GM18868 (cell line): ENCODE measurements at regions not wholly inside any gene's neighbourhood (a gene's known extent, or its start where the extent isn't known, plus 50 kb on each side); places are given as distances from the start of the nearest gene placed in this dataset.
"Not testable (repeated sequence)": the region's sequence is repeated elsewhere in the genome, so short reads cannot be mapped to it uniquely, and the experiment has no call there.

Experiments used
- ATAC-seq: cut with Tn5 transposase; IDR thresholded peaks from one replicate; pipeline ENCODE4 v1.9.1; 2021; ENCODE audit warnings: mild to moderate bottlenecking, moderate library complexity; ENCODE audit not compliant: unreplicated experiment

DNA sequence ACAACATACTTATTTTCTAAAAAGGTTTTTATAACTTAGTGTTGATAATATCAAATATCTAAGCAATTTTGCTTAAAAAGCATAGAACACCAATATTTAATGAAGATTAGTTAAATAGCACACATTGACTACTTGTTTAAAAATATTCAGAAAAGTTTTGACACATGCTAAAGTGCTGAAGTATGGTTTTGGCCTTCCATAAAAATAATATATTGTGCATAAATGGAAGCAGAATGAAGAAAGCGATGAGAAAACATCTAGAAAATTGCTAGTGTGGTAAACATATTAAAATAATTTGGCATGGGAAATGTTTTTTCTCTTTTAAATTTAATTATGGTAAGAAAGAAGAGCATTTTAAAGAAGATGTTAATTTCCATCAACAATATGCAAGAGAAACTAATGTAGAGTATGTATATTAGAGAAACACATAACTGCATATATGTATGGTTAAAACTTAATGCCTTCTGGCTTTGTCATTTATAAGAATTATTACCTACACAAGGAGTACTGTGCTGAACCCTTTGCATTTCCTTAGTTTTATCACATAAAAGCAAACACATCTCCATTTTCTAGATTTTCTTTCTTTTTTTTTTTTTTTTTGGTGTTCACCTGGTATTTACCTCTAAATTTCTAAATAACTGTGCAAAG is 921.0 kb upstream of the ADAMTS5 start:
- ATAC-seq, result not testable (repeated sequence)

GRCh38 chr21:27885296-27885711 is 918.4 kb upstream of the ADAMTS5 start:
- no peak for ATAC-seq

- not testable (repeated sequence) for ATAC-seq
Measured at GRCh38 chr21:27881331-27881730, 914.4 kb upstream of the ADAMTS5 start.

- not testable (repeated sequence) for ATAC-seq
Measured at GRCh38 chr21:27872411-27872810, 905.5 kb upstream of the ADAMTS5 start.

GRCh38 chr21:27870755-27871154 is 903.9 kb upstream of the ADAMTS5 start:
- not testable (repeated sequence) for ATAC-seq

DNA sequence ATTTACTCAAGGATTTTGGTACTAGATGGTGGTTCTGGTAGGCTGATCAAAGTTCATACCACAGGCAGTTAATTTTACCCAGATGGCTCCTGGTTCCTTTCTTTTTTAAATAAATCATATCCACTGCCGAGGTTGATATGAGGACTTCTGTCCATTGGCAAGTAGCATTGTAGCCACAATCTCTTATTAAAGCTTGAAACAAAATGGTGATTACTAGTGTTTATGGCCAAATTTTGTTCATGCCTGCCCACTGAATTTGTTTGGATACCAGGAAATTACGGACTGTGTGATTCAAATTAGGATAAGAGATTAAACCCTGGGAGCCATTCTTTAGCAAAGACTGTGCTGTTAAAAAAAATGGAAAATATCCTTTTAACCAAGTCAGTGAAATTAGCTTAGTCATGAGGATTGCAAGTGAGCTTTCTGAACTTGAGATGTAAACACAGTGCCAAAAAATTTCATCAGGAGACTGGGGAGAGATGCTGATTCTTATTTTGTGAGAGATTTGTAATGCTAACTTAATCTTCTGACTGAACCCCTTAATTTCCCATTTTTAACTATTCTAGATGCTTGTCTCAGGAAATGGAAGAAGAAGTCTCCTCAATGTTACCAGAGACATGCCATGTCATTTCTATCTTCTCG is 893.5 kb upstream of the ADAMTS5 start:
- not testable (repeated sequence) for ATAC-seq

DNA sequence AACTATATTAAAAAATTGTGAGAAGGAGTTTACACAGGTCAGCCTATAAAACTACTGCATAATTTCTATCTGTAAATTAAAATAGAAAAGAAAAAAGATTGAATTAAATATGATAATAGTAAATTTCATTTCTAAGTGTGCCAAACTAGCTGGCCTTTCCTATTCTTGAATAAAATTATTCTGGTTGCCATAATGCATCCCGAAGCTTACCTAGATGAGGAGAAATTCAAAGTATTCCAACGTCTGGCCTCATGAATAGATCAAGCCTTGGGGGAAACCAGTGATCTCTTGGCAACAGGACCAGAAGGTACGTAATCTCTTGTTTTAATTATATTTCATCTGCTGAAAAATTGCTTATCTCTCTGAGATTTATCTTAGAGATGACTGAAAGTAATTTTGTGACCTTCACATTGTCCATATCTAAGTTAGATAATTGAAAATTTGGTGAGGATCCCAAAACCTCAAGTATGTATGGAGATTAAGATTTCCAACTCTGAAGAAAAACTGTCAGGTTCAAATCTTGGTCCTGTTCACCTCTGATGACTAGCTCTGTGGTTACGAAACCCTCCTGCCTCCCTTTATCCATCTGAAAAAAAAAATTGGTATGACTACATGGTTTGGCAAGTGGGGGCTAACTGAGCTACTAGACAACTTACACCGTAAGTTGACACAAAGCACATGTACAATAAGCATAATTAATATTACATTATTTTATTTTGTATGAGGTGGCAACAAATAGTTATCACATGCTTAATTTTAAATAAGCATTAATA is 891.4 kb upstream of the ADAMTS5 start:
- ATAC-seq, result not testable (repeated sequence)

DNA sequence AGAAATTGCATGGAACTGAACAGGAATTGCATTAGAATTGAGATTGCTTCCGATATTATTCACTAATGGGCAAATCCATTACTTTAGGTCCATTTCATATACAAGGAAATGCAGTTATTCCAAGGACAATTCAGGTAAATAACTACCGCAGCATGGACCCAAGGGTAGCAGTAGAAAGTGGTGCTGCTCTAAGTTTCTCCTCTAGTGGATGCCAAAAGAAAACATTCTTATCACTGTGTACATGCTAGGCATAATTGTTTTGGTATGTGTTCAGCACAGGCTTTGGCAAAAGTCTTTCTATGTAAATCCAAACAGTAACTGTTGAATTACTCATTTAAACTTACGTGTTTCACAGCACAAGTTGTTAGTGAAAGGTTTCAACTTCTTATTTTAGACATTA is 890.1 kb upstream of the ADAMTS5 start:
- ATAC-seq, result not testable (repeated sequence)

DNA sequence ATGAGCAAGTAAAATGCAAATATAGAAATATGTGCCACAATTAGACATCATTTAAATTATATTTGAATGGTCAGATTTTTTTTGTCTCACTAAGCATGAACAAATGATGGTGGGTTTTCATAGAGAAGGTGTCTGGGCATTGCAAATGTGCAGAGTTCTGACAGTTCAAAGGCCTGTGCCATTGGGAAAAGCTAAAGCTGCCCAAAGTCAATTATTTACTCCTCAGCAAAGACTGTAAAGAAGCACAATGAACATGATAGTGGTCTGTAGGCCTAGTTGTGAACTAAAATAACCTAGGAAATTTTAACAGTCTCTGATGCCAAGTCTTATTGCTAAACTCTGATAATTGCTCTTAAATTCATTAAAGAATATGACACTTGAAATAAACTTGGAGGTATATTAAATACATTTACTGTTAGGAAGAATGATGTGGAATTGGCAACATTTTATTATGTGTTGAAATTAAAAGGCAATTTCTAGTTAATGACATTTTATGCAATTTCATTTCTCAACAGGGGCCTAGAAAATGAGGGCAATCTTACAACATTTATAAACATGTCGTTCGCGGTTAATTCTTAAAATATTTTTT is 874.3 kb upstream of the ADAMTS5 start:
- ATAC-seq, result no peak

DNA sequence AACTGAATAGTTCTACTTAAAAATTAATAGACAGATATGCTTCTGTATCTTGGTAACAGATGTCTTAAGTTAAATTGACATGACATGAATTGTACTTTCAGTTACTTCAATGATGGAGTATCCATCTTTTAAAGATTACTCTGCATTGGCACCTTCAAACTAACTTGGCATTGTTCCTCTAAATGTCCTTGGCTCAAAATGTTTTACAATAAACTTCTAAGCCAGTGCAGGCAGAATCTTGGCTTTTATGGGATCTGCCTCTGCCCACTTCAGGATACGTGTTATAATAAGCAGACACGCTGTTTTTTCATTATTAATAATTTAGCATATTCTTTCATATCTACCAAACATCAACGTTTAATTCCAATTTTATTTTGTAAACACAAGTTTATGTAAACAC is 873.4 kb upstream of the ADAMTS5 start:
- ATAC-seq, result no peak

DNA sequence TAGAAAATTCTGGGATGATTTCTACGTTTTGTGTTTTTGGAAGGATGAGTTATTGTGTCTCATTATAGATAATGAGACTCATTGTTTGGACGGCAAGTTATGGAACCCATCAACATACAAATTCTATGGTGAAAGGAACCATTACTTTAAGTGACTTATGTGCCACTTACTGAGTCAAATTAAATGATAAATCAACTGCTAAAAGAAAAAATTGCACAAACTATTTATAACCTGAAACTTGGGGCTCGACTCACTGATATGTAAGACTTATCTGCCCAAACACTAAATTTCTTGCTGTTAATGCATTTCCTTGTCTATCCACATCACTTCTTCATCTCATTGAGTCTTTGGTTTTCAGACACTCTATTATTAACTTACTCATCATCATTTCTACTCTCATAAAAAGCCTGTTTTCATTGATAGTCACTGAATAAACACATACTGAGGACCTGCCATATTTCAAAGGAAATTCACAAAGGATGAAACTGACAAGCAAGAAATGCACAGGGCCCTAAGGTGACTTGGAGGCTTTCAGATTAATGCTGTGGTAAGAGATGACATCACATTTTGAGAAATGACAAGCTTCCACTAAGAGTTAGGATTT is 872.7 kb upstream of the ADAMTS5 start:
- ATAC-seq, result no peak

DNA sequence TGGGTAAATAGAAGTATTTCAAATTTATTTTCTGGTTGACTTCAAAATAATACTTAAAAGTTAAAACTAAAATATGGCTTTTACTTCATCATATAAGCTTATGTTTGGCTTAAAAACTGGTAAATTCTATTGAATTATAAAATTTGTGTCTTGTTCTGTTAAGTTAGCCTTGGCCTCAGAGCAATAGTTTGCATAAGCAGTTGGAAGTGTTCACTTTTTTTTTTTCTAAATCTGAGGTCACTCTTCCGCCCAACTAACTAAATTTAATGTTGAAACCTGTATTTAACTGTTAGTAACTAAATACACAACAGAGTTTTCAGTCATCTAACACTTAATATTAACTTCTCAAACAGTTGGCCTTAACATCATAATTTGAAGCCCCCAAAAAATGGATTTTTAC is 871.7 kb upstream of the ADAMTS5 start:
- ATAC-seq, result no peak

DNA sequence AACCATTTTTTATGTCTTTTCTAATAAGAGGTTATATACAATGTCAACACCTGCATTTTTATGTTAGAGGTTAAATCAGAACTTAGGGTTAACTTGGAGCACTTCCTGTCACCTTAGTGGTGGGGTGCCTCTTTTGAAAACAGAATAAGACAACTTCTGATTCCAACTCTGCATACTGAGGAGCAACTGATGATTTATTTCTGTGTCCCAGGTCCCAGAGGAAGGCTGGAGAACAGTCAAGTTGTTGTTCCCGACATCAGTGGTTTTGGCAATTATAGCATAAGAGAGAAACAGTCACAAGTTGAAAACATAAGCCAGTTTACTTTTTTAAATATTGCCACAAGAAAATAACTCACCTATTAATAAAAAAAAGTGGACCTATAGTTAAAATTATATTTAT is 871.0 kb upstream of the ADAMTS5 start:
- ATAC-seq, result no peak

GRCh38 chr21:27833298-27833697 is 866.4 kb upstream of the ADAMTS5 start:
- ATAC-seq, result no peak

GRCh38 chr21:27831816-27832569 is 865.1 kb upstream of the ADAMTS5 start:
- no peak for ATAC-seq

GRCh38 chr21:27831177-27831576 is 864.3 kb upstream of the ADAMTS5 start:
- no peak for ATAC-seq

DNA sequence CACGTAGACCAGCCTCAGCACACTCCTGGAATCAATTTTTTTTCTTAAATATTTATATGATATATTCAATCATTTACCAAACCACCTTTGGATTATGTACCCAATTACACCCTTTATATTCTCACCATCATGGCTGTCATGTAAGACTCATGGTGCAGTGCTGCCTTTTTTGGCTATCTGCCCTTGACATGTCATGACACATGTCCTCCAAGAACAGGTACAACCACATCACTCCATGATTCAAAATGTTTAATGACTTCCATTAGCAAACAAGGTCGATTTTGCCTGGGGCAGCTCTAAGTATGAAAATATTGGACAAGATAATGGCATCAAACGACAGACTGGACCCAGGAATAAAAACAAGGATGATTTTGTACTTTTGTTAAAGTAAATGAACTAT is 861.1 kb upstream of the ADAMTS5 start:
- no peak for ATAC-seq

DNA sequence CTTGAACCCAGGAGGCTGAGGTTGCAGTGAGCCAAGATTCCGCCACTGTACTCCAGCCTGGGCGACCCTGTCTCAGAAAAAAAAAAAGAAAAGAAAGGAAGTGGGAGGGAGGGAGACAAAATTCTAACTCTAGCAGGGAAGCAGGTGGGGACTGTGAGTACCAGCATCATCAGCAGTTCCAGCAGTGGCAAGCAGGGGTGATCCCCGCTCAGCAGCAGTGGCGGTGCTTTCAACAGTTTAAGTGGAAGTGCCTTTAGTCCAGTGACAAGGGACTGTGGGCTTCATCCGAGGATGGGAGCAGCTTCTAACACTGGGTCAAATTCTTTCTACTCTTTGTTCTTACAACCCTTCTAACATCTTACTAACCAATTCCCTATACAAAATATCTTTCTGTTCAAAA is 858.1 kb upstream of the ADAMTS5 start:
- no peak for ATAC-seq

DNA sequence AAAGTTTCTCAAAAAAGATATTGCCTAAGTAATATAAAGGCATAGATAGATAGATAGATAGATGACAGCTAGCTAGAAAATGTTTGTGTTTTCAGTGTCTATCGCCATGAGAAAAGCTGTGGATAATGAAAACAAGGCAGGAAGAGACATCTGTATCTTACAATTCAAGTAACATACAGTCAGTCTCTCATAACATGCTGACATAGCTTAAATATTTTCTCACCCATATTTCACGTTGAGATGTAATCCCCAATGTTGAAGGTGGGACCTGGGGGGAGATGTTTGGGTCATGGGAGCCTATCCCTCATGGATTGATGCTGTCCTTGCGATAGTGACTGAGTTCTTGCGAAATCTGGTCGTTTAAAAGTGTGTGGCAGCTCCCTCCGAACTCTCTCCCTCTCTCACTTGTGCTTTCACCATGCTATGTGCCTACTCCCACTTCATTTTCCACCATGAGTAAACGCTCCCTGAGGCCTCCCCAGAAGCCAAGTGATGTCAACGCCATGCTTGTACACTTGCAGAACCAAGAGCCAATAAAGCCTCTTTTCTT is 856.8 kb upstream of the ADAMTS5 start:
- ATAC-seq, result no peak

GRCh38 chr21:27820342-27820741 is 853.5 kb upstream of the ADAMTS5 start:
- no peak for ATAC-seq
